GM18517 (cell line): ENCODE measurements at regions not wholly inside any gene's neighbourhood (a gene's known extent, or its start where the extent isn't known, plus 50 kb on each side); places are given as distances from the start of the nearest gene placed in this dataset.
"Not testable (repeated sequence)": the region's sequence is repeated elsewhere in the genome, so short reads cannot be mapped to it uniquely, and the experiment has no call there.

Source experiments
- ATAC-seq: cut with Tn5 transposase; IDR thresholded peaks from one replicate; pipeline ENCODE4 v1.9.1; 2021; ENCODE audit warnings: mild to moderate bottlenecking, moderate library complexity; ENCODE audit not compliant: unreplicated experiment

DNA sequence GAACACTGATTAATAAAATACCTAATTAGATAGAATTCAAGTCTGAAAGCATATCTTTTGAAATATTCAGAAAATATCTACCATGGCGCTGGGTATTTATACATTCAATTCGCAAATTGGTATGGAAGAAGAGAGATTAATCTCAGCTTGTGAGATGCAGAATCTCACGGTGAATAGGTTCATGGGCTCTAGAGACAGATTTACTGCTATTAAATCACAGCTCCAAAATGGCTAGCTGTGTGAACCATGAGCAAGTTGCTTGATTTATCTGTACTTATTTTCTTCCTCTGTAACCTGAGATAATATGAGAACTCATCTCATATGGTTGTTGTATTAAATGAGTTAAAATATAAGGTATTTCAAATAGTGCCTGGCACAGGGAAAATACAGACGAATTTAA, 556.7 kb downstream of the FBXO15 start:
- no peak for ATAC-seq

DNA sequence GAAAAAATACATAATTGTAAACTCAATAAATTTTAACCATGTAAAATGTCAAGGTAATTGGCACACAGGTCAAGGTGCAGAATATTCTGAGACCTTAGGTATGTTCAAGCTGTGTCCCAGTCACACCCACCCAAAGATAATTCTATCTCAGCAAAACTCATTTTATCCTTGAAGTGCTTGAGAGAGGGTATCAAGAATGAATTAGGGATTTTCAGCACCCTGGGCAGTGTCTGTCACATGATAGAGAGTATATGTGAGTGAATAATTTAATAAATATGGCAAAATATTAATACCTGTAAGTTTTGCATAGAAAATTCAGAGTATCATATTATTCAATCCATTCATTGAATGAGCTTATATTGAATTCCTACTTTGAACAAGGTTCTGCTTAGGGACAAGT, 567.9 kb downstream of the FBXO15 start:
- ATAC-seq = no peak

DNA sequence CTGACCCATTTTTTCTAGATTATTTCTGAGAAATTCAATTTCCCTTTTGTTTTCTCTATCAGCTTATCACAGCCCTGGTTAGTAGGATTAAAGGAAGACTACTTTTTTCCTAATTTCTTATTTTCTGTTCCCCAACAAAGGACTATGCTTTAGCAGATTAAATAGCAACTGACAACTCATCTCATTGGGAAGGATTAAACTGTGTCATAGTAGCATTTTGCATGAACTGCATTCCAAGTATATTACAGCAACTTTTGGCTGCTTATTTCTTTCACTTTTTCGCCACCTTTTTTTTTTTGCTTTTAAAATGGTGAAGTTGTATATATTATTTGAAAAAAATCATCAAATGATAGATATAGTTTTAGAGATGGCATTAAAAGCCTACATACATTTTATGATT, 570.3 kb downstream of the FBXO15 start:
- no peak for ATAC-seq

DNA sequence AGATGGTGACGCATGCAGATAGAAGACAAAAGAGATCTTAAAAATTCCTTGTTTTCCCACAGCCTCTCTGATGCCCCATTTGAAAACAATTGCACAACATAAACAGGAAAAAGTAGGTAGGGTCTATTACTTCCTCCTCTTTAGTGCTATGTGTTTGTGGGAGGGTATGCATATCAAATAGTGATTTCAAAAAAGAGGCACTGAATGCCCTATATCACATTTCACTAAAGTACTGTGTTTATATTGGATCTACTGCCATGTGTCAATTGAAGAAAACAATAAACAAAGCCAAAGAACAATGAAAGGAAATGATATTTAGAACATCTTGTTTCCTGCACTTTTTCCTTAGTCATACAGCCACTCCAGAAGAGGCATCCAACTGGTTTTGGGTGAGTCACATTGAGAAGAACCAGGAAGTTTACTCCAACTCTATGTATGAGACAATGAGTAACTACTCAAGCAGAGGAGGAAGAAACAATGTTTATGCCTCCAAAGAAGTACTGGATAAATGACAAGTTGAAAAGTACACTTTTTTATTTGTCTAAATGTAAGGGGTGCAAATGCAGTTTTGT, 583.6 kb downstream of the FBXO15 start:
- ATAC-seq = no peak

DNA sequence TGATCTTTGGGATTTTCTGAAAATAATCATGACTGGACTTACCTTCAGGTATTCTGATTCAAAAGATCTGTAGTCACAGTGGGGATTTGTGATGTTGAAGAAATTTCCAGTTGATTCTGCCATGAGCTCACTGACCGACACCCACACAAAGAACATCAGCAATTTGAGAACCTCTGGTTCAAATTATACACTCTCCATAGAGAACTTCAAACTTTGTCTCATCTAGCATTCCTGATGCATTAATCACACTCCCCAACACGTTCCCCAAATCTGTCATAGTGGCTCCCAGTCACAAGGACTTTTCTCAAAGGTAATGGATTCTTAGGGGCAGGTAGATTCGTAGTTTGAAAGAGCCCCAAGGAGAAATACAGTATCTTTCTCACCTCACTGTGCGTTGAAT, 584.3 kb downstream of the FBXO15 start:
- ATAC-seq = no peak

DNA sequence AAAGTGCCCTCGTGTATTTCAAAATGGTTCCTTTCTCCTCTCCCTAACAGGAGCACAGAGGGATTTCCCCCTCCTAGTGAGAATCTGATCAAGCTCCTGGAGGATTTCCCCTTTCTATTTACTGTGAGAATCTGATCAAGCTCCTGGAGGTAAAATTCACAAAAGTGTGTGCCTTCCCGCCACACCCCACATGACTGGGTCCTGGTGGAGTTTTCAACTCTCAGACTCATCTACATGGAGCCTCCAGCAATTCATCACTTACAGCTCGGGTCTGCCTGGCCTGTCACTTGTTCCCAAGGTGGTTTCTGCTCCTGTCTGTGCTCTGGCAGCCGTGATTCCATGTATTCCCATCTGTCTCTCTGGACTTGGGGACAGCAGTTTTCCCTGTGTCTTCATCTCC, 590.7 kb downstream of the FBXO15 start:
- ATAC-seq = no peak

DNA sequence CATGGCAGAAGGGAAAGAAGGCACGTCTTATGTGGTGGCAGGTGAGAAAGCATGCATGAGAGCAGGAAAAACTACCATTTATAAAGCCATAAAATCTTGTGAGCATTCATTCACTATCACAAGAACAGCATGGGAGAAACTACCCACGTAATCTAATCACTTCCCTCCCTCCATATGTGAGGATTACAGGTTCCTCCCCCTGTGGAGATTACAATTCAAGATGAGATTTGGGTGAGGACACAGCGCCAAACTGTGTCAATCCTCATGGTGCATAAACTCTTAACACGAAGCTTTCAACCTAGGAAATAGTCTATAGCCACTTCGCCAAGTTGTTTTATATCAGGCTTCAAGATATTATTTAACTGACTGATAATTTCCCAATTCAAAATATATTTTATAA, 595.5 kb downstream of the FBXO15 start:
- ATAC-seq = no peak

DNA sequence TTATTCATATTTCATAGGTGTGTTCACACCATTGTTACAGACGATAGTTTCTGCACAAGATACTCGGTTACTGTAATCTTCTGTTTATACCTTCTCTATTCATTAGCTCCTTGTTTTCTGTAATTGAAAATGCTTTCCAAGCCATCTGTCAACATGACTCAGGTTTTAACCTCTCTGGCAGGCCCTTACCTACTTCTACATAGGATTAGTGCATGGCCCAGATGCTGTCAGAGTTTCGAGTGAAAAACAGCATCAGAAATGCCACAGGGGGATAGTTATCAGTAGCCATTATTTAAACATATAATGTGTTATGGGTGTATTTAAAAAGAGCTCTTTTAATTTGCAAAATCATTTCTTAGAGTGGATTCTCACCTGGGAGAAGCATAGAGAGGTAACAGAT, 596.4 kb downstream of the FBXO15 start:
- ATAC-seq = no peak

DNA sequence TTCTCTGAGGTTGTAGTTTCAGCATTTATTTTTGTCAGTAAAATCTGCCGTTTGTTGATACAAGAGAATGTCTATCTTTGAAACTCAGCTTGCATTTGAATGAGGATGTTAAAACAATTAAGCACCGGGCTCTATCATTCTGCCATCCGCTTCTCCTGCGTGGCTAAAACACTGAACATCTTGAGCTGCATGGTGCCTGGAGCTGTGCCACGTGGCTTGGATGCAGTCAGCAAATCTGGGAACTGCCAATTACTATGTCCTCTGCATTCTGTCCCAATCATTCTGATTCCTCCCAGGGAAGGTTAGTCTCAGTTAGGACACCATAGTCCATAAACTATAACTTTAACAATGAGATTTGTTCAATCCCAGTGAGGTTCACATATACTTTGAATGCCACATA, 598.4 kb downstream of the FBXO15 start:
- no peak for ATAC-seq

DNA sequence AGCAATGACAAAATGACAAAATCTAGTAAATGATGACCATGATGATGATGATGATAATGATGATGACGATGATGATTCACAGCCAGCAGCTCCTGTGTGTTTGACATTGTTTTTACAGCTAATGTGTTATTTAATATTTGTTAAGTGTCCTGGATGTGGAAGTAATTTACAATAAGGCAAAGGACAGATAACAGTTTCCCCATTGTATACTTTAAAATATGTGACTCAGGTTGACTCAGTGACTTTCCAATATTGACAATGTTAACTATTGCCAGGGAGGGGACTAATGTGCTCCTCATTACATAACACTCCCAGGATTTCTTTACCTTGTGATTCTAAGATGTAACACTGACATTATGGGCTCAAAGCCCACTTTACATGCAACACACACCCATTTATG, 602.2 kb downstream of the FBXO15 start:
- ATAC-seq = no peak

DNA sequence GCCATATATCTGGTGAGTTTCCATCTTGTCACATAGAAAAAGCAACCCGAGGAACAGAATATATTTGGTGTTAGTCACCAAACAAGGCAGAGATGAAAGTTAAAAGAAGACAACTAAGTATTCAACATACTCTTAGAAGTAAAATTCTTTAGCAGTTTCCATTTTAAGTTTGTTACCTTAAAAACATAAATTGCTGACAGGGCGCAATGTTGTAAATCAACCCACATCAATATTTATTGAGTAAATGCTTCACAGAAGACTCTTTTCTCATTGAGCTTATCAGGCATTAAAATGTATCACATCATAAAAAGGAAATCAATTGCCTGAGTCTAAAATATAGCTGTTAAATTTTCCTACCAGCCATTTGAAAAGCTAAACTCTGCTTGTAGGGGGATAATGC, 603.0 kb downstream of the FBXO15 start:
- ATAC-seq = no peak

DNA sequence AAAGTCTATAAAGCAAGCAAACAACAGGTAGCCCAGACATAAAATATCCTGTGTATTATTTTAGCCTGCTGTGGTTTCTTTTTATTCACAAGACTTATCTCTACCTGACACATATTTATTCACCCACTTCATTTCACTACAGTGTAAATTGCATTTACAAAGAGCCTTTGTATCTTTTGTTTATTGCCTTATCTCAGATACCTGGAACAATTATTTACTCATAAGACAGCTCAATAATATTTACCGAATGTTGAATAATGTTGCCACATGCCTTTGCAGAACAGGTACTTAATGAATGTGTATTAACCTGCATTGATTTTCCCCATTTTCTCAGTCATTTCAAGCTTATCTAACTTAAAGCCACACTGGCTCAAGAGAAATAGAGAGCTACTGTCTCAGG, 603.6 kb downstream of the FBXO15 start:
- ATAC-seq = no peak

DNA sequence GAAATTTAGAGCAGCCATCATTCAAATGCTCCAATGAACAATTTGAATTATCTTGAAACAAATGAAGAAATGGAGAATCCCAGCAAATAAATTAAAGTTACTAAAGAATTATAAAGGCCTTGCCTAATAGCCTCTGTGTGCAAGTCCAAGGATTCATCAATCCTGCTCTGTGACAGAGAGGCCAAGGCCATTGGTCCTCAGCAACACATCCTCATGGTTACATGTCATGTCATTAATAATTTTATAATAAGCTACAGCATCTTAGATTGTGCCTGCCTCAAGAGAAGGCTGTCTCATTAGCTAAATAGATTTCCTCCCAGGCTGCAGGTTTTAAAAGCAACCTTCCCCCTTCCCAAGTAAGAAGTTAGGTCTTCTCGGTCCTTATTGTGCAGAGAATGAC, 611.6 kb downstream of the FBXO15 start:
- no peak for ATAC-seq

DNA sequence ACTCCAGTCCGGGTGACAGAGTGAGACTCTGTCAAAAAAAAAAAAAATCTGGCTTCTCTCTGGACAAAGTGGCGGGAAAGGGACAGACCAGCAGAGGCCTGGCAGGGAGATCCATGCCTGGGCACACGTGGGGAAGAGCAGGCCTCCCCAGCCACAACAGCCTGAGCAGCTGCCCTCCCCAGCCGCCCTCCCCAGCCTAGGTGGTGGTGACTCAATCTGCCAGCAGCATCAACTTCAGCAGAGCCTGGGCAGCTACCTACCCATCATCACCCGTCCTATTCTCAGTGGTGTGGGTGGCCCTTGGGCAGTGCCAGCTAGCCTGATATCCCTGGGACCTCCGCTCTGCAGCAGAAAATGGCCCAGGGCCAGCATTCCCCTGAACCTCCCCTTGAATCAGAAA, 612.4 kb downstream of the FBXO15 start:
- ATAC-seq = no peak

DNA sequence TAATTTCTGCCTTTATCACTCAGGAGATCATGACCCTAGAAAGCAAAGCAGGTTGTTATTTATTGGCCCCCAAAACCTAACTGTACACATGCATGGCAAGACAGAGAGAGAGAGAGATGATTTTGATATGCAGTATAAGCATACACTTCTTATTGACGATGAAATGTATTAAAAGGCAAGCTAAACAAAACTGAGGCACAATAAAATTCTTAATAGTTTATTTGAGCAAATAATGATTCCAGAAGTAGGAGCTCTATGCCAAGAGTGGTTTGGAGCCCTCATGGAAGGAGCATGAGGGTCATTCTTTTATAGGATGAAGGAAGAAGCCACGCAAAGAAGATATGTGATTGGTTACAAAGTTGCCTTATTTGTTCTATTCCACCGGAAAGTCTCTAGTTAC, 616.0 kb downstream of the FBXO15 start:
- no peak for ATAC-seq

DNA sequence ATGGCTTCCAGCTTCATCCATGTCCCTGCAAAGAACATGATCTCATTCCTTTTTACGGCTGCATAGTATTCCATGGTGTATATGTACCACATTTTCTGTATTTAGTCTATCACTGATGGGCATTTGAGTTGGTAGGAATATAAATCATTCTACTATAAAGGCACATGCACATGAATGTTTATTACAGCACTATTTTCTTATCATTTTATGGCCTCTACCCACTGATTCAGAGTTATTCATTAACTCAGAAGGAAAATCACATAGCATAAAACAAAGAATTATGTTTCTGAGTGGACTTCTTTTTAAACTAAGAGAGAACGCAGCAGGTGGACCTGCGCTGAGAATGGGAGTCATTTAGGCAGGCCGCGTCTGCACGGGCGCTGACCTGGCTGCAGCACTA, 619.6 kb downstream of the FBXO15 start:
- no peak for ATAC-seq

DNA sequence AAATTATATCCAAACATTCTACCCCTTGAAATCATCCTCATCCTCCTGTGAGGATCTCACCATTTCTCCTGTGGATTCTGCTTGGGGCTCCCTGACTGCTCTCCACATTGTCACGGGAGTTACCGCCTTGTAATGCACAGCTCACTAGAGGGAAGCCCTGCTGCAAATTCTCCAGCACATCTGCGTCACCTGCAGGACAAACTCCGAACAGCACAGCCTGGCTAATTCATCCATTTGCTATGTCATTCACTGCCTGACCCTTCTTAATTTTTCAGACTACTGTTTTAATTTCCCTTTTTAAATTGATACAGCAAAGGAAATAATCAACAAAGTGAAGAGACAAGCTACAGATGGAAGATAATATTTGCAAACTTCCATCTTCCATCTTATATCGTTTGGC, 627.4 kb downstream of the FBXO15 start:
- no peak for ATAC-seq

DNA sequence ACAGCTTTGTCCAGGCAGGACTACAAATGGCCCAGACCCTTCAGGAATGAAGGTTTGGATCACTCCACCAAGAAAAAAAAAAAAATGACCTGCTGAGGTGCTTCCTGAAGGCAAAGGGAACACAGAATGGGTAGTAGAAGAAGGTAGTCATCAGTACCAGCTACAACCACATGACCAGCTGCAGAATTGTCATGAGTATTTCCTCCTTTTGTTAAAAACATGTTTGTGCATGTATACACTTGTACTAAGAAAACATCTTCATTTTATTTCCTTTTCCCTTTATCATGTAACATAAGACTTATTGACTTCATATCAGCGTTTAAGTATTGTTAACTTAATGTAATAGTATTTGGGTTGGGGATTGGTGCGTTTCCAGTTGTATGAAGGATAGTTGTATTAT, 631.6 kb downstream of the FBXO15 start:
- not testable (repeated sequence) for ATAC-seq

DNA sequence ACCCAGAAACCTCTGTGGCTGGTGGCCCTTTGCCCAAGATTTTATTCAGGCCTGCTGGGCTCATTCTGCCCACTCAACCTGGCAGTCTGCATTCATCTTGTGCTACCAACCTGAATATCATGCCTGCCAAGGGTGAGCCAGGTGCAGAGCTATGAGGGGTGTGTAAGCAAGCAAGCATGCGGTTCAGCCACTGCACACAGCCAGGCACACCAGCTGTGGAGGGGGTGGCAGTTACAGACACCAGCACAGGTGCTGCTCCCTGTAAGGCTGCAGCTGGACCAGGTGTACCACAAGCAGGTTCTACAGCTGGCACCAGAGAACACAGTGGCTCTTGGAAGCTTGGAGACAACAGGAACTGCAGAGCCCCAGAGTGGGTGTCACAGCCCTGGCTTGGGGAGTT, 633.2 kb downstream of the FBXO15 start:
- ATAC-seq = no peak

DNA sequence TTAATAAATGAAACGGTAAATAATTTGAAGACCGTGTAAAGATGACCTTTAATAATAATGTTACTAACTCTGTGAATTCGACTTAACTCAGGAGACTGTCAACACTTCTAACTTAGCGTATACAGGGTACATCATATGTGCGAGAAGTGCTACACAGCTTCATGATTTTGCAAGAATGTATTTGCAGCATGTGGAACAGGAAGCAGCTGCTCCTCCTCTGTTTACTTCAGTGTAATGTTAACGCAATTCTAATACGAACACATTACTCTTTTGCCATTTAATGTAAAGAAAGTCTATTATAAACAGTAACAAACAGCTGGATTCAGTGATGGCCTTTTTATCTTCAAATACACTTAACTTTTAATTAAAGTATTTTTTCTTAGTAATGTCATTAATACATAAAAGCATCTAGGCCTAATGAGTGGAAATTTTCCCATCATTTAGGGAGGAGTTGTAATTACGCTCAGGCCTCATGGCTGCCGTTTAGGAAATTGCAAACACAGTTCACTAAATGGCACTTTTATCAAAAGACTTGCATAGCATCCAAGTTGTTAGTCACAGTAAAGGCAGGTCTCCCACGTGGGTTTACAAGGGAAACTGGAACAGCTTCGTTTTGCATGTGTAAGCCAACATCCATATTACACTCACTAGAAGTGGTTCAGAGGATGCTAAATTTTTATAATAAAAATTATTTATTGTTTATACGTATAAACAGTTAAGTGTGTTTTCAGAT, 635.7 kb downstream of the FBXO15 start:
- ATAC-seq = no peak

DNA sequence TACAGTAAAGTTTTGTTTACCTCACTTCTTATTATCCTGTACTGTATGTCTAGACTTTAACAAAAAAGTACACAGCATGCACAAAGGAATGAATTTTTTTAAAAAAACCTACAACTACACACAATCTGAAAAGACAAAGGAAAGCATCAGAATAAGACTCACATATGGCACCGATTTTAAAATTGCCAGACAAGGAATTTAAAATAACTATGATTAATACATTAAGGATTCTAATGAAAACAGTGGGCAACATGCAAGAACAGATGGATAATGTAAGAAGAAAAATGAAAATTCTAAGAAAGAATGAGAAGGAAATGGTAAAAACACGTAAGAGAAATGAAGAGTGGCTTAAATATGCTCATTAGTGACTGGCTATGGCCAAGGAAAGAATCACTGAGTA, 638.2 kb downstream of the FBXO15 start:
- no peak for ATAC-seq

DNA sequence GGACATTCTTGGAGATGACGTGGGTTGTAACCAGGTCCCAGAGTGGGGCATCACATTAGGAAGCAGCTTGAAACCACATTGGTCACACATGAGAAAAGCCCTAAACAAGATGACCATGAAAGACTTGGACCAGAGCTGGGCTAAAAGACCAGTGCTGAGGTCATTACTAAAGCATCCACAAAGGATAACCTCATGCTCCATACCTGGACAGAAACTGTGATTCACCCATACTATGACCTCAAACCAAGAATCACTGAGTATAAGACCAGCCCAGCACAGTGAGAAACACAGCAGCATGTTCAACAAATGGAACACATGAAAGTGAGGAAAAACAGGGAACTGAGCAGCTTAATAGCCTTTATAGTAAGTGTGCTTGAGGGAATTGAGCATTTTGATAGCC, 635.5 kb upstream of the NETO1 start:
- no peak for ATAC-seq

DNA sequence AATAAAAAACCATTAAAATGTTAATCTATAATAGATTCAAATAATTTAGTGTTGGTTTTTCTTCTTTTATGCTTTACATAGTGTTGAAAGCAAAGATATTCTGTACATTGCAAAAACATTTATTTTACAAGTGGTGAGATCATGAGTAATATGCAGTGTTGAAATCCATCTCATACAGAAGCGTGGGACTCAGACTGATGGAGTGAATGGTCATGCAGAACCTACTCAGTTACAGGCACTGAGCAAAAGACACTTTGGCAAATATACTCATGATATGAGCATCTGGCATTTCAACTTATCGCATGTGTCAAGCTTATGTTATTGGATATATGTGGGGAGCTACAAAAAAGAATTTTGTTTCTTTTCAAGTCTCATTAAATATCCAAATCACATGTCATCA, 620.2 kb upstream of the NETO1 start:
- no peak for ATAC-seq
